ENCODE measurements at regions not wholly inside any gene's neighbourhood (a gene's known extent, or its start where the extent isn't known, plus 50 kb on each side); places are given as distances from the start of the nearest gene placed in this dataset.
"Not testable (repeated sequence)": the region's sequence is repeated elsewhere in the genome, so short reads cannot be mapped to it uniquely, and the experiment has no call there.

GRCh38 chr13:86324191-86324590, 525.0 kb upstream of the SLITRK6 start:
- Histone ChIP-seq H3K9me2 (replicated peaks; ENCODE audit: insufficient read depth, low read length) (no peaks in the 10 kb centered on the region), H3K79me2 (ENCODE audit: low read length) (no peaks in the 10 kb centered on the region), H2AFZ (ENCODE audit: low read length) (no peak overlapping the region), H3K4me1 (ENCODE audit: low read length) (no peaks in the 10 kb centered on the region), H3K9ac (ENCODE audit: low read length) (no peak overlapping the region), H3K27ac (ENCODE audit: low read length) (no peak overlapping the region), H3K9me3 (replicated peaks; ENCODE audit: insufficient read depth, low read length) (no peaks in the 10 kb centered on the region), H3K36me3 (replicated peaks; ENCODE audit: insufficient read depth, low read length) (no peaks in the 10 kb centered on the region), H3K4me2 (ENCODE audit: low read depth, low read length) (no peak overlapping the region), H4K20me1 (ENCODE audit: insufficient read depth, low read length) (no peaks in the 10 kb centered on the region), H3K27me3 (replicated peaks; ENCODE audit: insufficient read depth, low read length) (no peaks in the 10 kb centered on the region), H3F3A (ENCODE audit: insufficient read depth, low read length) (no peaks in the 10 kb centered on the region), H3K4me3 (ENCODE audit: low read length) (no peak overlapping the region)
- no peak for DNase-seq
- no peak for TF ChIP-seq CTCF (IDR thresholded peaks at IDR 0.05; ENCODE audit: low read length)
- no peak for TF ChIP-seq EZH2 (optimal IDR thresholded peaks at IDR 0.05; ENCODE audit: low read depth, low read length)
- TF ChIP-seq EZH2phosphoT487 (IDR thresholded peaks at IDR 0.05; ENCODE audit: low read length) = no peak

DNA sequence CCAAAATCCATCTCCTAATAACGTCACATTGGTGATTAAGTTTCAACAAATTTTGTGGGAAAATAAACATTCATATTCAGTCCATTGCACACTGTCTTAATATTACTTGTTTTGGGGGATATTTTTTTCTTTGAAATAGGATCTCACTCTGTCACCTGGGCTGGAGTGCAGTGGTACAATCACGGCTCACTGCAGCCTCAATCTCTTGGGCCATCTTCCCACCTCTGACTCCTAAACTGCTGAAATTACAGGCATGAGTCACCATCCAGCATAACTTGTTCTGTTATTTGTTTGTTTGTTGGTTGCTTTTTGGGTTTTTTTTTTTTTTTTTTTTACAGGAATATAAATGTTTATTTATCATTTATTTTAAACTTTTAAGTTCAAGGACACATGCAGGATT, 556.1 kb upstream of the SLITRK6 start:
- no peaks in the 10 kb centered on the region for H3K36me3 ChIP-seq (replicated peaks; ENCODE audit: insufficient read depth, low read length)
- no peaks in the 10 kb centered on the region for H3K9me3 ChIP-seq (replicated peaks; ENCODE audit: insufficient read depth, low read length)
- H3K9me2 ChIP-seq (replicated peaks; ENCODE audit: insufficient read depth, low read length) = no peaks in the 10 kb centered on the region
- TF ChIP-seq EZH2 (optimal IDR thresholded peaks at IDR 0.05; ENCODE audit: low read depth, low read length) = no peak
- TF ChIP-seq EZH2phosphoT487 (IDR thresholded peaks at IDR 0.05; ENCODE audit: low read length) = no peak
- no peak for TF ChIP-seq CTCF (IDR thresholded peaks at IDR 0.05; ENCODE audit: low read length)
- H4K20me1 ChIP-seq (ENCODE audit: insufficient read depth, low read length) = no peaks in the 10 kb centered on the region
- no peaks in the 10 kb centered on the region for H3F3A ChIP-seq (ENCODE audit: insufficient read depth, low read length)
- H3K4me1 ChIP-seq (ENCODE audit: low read length) = no peaks in the 10 kb centered on the region
- no peak overlapping the region for H3K4me3 ChIP-seq (ENCODE audit: low read length)
- no peak overlapping the region for H3K4me2 ChIP-seq (ENCODE audit: low read depth, low read length)
- no peak for DNase-seq
- no peak overlapping the region for H3K27ac ChIP-seq (ENCODE audit: low read length)
- no peaks in the 10 kb centered on the region for H3K79me2 ChIP-seq (ENCODE audit: low read length)
- H3K27me3 ChIP-seq (replicated peaks; ENCODE audit: insufficient read depth, low read length) = no peaks in the 10 kb centered on the region
- no peak overlapping the region for H2AFZ ChIP-seq (ENCODE audit: low read length)
- H3K9ac ChIP-seq (ENCODE audit: low read length) = no peak overlapping the region

- TF ChIP-seq CTCF (IDR thresholded peaks at IDR 0.05; ENCODE audit: low read length) = no peak
- TF ChIP-seq EZH2phosphoT487 (IDR thresholded peaks at IDR 0.05; ENCODE audit: low read length) = no peak
- no peak for TF ChIP-seq EZH2 (optimal IDR thresholded peaks at IDR 0.05; ENCODE audit: low read depth, low read length)
- H3K4me1 ChIP-seq (ENCODE audit: low read length) = no peaks in the 10 kb centered on the region
- no peaks in the 10 kb centered on the region for H3K79me2 ChIP-seq (ENCODE audit: low read length)
- H2AFZ ChIP-seq (ENCODE audit: low read length) = no peak overlapping the region
- no peak overlapping the region for H3K27ac ChIP-seq (ENCODE audit: low read length)
- no peaks in the 10 kb centered on the region for H3F3A ChIP-seq (ENCODE audit: insufficient read depth, low read length)
- no peak overlapping the region for H3K4me3 ChIP-seq (ENCODE audit: low read length)
- H3K9me2 ChIP-seq (replicated peaks; ENCODE audit: insufficient read depth, low read length) = no peaks in the 10 kb centered on the region
- no peak for DNase-seq
- no peak overlapping the region for H3K4me2 ChIP-seq (ENCODE audit: low read depth, low read length)
- H4K20me1 ChIP-seq (ENCODE audit: insufficient read depth, low read length) = no peaks in the 10 kb centered on the region
- no peak overlapping the region for H3K9ac ChIP-seq (ENCODE audit: low read length)
- no peaks in the 10 kb centered on the region for H3K36me3 ChIP-seq (replicated peaks; ENCODE audit: insufficient read depth, low read length)
- no peaks in the 10 kb centered on the region for H3K9me3 ChIP-seq (replicated peaks; ENCODE audit: insufficient read depth, low read length)
- H3K27me3 ChIP-seq (replicated peaks; ENCODE audit: insufficient read depth, low read length) = no peaks in the 10 kb centered on the region
Measured at GRCh38 chr13:86357106-86357505, 557.9 kb upstream of the SLITRK6 start.

- not testable (repeated sequence) for DNase-seq
Measured at GRCh38 chr13:86363749-86364148, 564.5 kb upstream of the SLITRK6 start.

More at GRCh38 chr13:86363749-86364148, 564.5 kb upstream of the SLITRK6 start:
- H3K9me3 ChIP-seq (replicated peaks; ENCODE audit: insufficient read depth, low read length); H3K27me3 ChIP-seq (replicated peaks; ENCODE audit: insufficient read depth, low read length); H3K4me1 ChIP-seq (ENCODE audit: low read length); H2AFZ ChIP-seq (ENCODE audit: low read length); H3K9ac ChIP-seq (ENCODE audit: low read length); H4K20me1 ChIP-seq (ENCODE audit: insufficient read depth, low read length); H3K27ac ChIP-seq (ENCODE audit: low read length); H3K36me3 ChIP-seq (replicated peaks; ENCODE audit: insufficient read depth, low read length); H3K9me2 ChIP-seq (replicated peaks; ENCODE audit: insufficient read depth, low read length); H3F3A ChIP-seq (ENCODE audit: insufficient read depth, low read length); H3K4me2 ChIP-seq (ENCODE audit: low read depth, low read length); H3K4me3 ChIP-seq (ENCODE audit: low read length); H3K79me2 ChIP-seq (ENCODE audit: low read length): not testable (repeated sequence)

Measured in MM.1S (cell line).